D721Med (cell line): ENCODE measurements at regions not wholly inside any gene's neighbourhood (a gene's known extent, or its start where the extent isn't known, plus 50 kb on each side); places are given as distances from the start of the nearest gene placed in this dataset.

ENCODE experiments used
- DNase-seq: peaks from one replicate; pipeline ENCODE4 v3.0.0; 2011; ENCODE audit warnings: low spot score; ENCODE audit not compliant: insufficient read length
- FAIRE-seq: peaks from 2 replicates; lab custom pipeline; 2011; peaks lifted over from hg19 to GRCh38; lab: Jason Lieb, UNC
- TF ChIP-seq, protein P1 (sequence below): IDR thresholded peaks from 2 replicates; pipeline ENCODE4 v1.5.1; 2012; ENCODE audit warnings: mild to moderate bottlenecking, control low read depth; ENCODE audit not compliant: insufficient read depth; ENCODE audit errors: missing control alignments

DNA sequence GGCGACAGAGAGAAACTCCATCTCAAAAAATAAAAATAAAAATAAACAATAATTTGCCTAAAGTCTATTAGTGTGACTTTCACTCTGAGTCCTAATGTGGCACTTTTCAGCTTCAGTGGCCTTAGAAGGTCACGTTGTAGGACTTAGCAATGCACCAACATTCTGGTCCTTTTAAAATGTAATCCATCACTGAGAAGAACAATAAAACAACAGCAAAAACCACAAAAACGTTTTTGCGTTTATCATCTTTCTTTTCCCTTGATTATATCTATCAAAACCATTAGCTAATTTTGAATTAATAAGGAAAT lies 190.1 kb upstream of the ZNF608 start:
- FAIRE-seq = no peak

GRCh38 chr5:124941051-124942049 lies 194.9 kb upstream of the ZNF608 start:
- DNase-seq = no peak
- TF ChIP-seq, protein P1, sequence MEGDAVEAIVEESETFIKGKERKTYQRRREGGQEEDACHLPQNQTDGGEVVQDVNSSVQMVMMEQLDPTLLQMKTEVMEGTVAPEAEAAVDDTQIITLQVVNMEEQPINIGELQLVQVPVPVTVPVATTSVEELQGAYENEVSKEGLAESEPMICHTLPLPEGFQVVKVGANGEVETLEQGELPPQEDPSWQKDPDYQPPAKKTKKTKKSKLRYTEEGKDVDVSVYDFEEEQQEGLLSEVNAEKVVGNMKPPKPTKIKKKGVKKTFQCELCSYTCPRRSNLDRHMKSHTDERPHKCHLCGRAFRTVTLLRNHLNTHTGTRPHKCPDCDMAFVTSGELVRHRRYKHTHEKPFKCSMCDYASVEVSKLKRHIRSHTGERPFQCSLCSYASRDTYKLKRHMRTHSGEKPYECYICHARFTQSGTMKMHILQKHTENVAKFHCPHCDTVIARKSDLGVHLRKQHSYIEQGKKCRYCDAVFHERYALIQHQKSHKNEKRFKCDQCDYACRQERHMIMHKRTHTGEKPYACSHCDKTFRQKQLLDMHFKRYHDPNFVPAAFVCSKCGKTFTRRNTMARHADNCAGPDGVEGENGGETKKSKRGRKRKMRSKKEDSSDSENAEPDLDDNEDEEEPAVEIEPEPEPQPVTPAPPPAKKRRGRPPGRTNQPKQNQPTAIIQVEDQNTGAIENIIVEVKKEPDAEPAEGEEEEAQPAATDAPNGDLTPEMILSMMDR = no peak
- no peak for FAIRE-seq

More for the DNA sequence above, 190.1 kb upstream of the ZNF608 start:
- no peak for DNase-seq
- TF ChIP-seq, protein P1 = no peak

- no peak for DNase-seq
- FAIRE-seq = no peak
- TF ChIP-seq, protein P1 = no peak
Observed at GRCh38 chr5:124948062-124948753, 201.8 kb upstream of the ZNF608 start.

DNA sequence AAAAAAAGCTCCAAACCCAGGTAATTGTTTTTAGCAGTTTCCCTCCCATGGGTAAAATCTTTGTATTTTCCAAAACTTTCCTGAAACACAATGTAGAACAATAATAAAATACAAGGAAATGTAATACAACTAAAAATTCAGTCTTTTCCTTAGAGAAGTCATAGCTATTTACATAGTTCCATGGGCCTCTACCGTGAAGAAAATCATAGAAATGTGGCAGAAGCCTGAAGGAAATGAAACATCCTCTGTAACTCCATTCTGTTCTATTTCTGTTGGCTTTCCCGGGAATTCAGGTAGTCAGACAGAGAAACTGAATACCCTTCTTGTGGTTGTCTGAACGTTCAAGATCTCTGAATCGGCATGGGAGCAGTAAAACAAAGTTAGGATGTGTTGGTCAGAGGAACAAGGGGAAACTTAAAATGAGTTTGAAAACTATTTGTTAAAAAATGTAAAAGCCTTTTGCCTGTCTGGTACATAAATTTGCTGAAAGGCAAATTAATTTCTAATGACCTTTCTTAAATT lies 202.4 kb upstream of the ZNF608 start:
- TF ChIP-seq, protein P1 = no peak
- FAIRE-seq (no peak), DNase-seq (no peak)

GRCh38 chr5:124949862-124950261 lies 203.4 kb upstream of the ZNF608 start:
- TF ChIP-seq, protein P1 = no peak
- FAIRE-seq (no peak), DNase-seq (no peak)

DNA sequence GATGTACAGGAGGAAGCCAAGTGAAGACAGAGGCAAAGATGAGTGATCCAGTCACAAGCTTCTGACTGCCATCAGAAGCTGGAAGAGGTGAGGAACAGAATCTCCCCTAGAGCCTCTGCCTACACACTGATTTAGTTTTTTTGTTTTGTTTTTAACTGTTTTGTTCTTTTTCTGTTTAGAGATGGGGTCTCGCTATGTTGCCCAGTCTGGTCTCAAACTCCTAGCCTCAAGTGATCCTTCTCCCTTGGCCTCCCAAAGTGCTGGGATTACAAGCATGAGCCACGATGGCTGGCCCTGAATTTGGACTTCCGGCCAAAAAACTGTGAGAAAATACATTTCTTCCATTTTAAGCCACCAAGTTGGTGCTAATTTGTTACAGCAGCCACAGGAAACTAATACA lies 204.7 kb upstream of the ZNF608 start:
- no peak for DNase-seq
- no peak for FAIRE-seq
- TF ChIP-seq, protein P1 = no peak
